Panc1 (cell line): ENCODE measurements at regions not wholly inside any gene's neighbourhood (a gene's known extent, or its start where the extent isn't known, plus 50 kb on each side); places are given as distances from the start of the nearest gene placed in this dataset.

Experiments used
- ATAC-seq: fragments of 200-7000 bp; cut with Tn5 transposase; 2 replicates; pipeline ENCODE4 v1.9.1; 2020; ENCODE audit warnings: mild to moderate bottlenecking, moderate library complexity
- BruUV-seq: library from RNA; stranded (reverse); fragments of 400-500 nt; replicated peaks from 2 replicates; lab custom pipeline; 2021; lab: Mats Ljungman, UMichigan
- CTCF ChIA-PET: fragments of 300-600 bp; sonication (Branson Sonifier 250); formaldehyde crosslinking; loops from one replicate; lab custom pipeline; 2022; ENCODE audit warnings: antibody characterized with exemption; lab: Charles Lee
- POLR2A ChIA-PET: fragments of 300-600 bp; sonication (Branson Sonifier 250); formaldehyde crosslinking; loops from one replicate; lab custom pipeline; 2022; ENCODE audit warnings: antibody characterized with exemption; lab: Charles Lee
- DNase-seq: peaks from one replicate; pipeline ENCODE4 v3.0.0-alpha.2; 2010; ENCODE audit warnings: low read depth, low spot score
- H3K27ac ChIP-seq: 2 replicates; pipeline ENCODE4 v1.5.1; 2011; ENCODE audit warnings: mild to moderate bottlenecking, low read length, inconsistent platforms
- H3K27me3 ChIP-seq: fragments of 200-500 bp; sonication (Bioruptor generic); 2 replicates; pipeline ENCODE4 v1.6.0; 2014; ENCODE audit warnings: low read length, inconsistent platforms; ENCODE audit not compliant: control insufficient read depth, insufficient read depth
- H3K36me3 ChIP-seq: fragments of 200-500 bp; sonication (Bioruptor generic); 2 replicates; pipeline ENCODE4 v1.5.1; 2014; ENCODE audit warnings: inconsistent platforms, mild to moderate bottlenecking, low read length, moderate library complexity; ENCODE audit not compliant: control insufficient read depth, insufficient read depth
- H3K4me1 ChIP-seq: 2 replicates; pipeline ENCODE4 v1.5.1; 2011; ENCODE audit warnings: inconsistent platforms, mild to moderate bottlenecking, low read length, moderate library complexity; ENCODE audit not compliant: control insufficient read depth, insufficient read depth
- H3K4me3 ChIP-seq, 2 experiments: 2 replicates each; pipeline ENCODE4 v1.5.1; 2011 to 2012; ENCODE audit warnings: low read depth in 2 of 2, low read length in 2 of 2, mild to moderate bottlenecking in 2 of 2, inconsistent platforms in 1 of 2, moderate library complexity in 1 of 2
- H3K9me3 ChIP-seq: fragments of 200-500 bp; sonication (Bioruptor generic); 2 replicates; pipeline ENCODE4 v1.5.1; 2014; ENCODE audit warnings: low read depth, mild to moderate bottlenecking, inconsistent platforms, low read length, moderate library complexity; ENCODE audit not compliant: control insufficient read depth, insufficient read depth
- CTCF ChIP-seq: fragments of 450-650 bp; IDR thresholded peaks from 2 replicates; pipeline ENCODE4 v1.5.1; 2017; ENCODE audit warnings: mild to moderate bottlenecking
- POLR2AphosphoS5 ChIP-seq: IDR thresholded peaks from 2 replicates; pipeline ENCODE4 v1.6.1; 2012; ENCODE audit warnings: mild to moderate bottlenecking, low read depth, low read length, moderate library complexity
- REST ChIP-seq, 2 experiments: IDR thresholded peaks; 2 replicates each; pipeline ENCODE4 v1.6.1; 2011 to 2012; ENCODE audit warnings: low read depth in 2 of 2, control low read depth in 1 of 2, low read length in 1 of 2, mild to moderate bottlenecking in 1 of 2, moderate library complexity in 1 of 2; ENCODE audit not compliant: insufficient read depth in 1 of 2
- SIN3A ChIP-seq: IDR thresholded peaks from 2 replicates; pipeline ENCODE4 v1.6.1; 2012; ENCODE audit warnings: low read depth, mild to moderate bottlenecking, low read length, moderate library complexity, borderline replicate concordance; ENCODE audit not compliant: insufficient read depth
- TCF7L2 ChIP-seq: IDR thresholded peaks from 2 replicates; pipeline ENCODE4 v1.6.1; 2011; ENCODE audit warnings: mild to moderate bottlenecking, low read depth, low read length, inconsistent platforms
- in situ Hi-C: cut with HindIII; loops from 2 replicates; pipeline ENCODE4 v1.10.0; 2016; ENCODE audit warnings: low sequenced_read_pairs, low pct_unique_long_range_greater_than_20kb
- intact Hi-C: fragments of 100-400 bp; cut with micrococcal nuclease; formaldehyde crosslinking; loops from one replicate; pipeline ENCODE4 v1.10.0; 2022; ENCODE audit not compliant: unreplicated experiment

- DNase-seq (no peak), ATAC-seq (no peak)
- intact Hi-C loops, result no loop called here
- Histone ChIP-seq H3K4me1 (no peaks in the 10 kb centered on the region), H3K9me3 (no peaks in the 10 kb centered on the region), H3K4me3 (no peak overlapping the region), H3K27ac (no peak overlapping the region), H3K36me3 (no peaks in the 10 kb centered on the region), H3K27me3 (no peaks in the 10 kb centered on the region)
- BruUV-seq, result no TSS peak
- in situ Hi-C loops, result no loop called here
- TF ChIP-seq TCF7L2 (no peak), CTCF (no peak), REST (IDR thresholded peaks at IDR 0.05; ENCODE audit: insufficient read depth in 1 of 2, low read depth in 2 of 2, low read length in 1 of 2) (no peak)
- CTCF ChIA-PET, result no interaction called here
- POLR2A ChIA-PET, result no interaction called here
Measured at GRCh38 chr13:61901946-61902541, 486.4 kb upstream of the PCDH20 start.

- BruUV-seq, result no TSS peak
- no peaks in the 10 kb centered on the region for H3K27me3 ChIP-seq
- no peak overlapping the region for H3K4me3 ChIP-seq
- CTCF ChIA-PET, result no interaction called here
- no peak overlapping the region for H3K27ac ChIP-seq
- DNase-seq (no peak), ATAC-seq (no peak)
- intact Hi-C loops, result no loop called here
- POLR2A ChIA-PET, result no interaction called here
- H3K9me3 ChIP-seq, result no peaks in the 10 kb centered on the region; the same call in 1 of the 2 replicates
- in situ Hi-C loops, result no loop called here
- TF ChIP-seq SIN3A (no peak), REST (IDR thresholded peaks at IDR 0.05; ENCODE audit: insufficient read depth in 1 of 2, low read depth in 2 of 2, low read length in 1 of 2) (no peak), POLR2AphosphoS5 (no peak), CTCF (no peak), TCF7L2 (no peak)
- H3K4me1 ChIP-seq, result no peaks in the 10 kb centered on the region; the same call in 1 of the 2 replicates
- no peaks in the 10 kb centered on the region for H3K36me3 ChIP-seq
Measured at GRCh38 chr13:61900033-61900432, 484.4 kb upstream of the PCDH20 start.
